KG1 (cell line): ENCODE measurements at regions not wholly inside any gene's neighbourhood (a gene's known extent, or its start where the extent isn't known, plus 50 kb on each side); places are given as distances from the start of the nearest gene placed in this dataset.
"Not testable (repeated sequence)": the region's sequence is repeated elsewhere in the genome, so short reads cannot be mapped to it uniquely, and the experiment has no call there.

Experiments
- DNase-seq: peaks from one replicate; lab custom pipeline; 2025; lab: John Stamatoyannopoulos, UW

- no peak for DNase-seq
Observed at GRCh38 chr11:11003226-11003625, 145.4 kb upstream of the ZBED5 start.

DNA sequence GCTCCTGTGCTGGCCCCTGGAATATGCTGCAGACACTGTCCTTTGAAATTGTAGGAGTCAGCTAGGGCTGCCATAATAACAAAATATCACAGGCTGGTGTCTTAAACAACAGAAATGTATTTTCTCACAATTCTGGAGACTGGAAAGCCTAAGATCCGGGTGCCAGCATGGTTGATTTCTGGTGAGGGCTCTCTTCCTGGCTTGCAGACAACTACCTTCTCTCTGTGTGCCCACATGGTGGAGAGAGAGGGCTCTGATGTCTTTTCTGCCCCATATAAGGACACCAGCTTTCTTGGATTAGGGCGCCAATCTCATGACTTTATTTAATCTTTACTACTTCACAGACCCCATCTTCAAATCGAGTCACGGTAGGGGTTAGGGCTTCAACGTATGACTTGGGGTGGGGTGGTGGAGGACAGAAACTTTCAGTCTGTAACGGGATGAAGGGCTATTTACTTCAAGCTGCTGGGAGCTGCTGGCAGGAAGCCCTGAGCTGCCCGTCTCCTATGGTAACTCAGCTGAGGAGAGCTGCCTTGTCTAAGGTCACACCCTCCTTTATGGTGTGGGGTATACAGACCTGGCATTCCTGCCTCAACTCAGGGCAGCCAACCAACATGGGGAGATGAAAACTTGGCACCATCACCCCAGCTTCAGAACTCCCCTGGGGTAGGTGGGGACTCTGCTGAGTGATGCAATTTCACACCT lies 142.9 kb upstream of the ZBED5 start:
- DNase-seq, result no peak

DNA sequence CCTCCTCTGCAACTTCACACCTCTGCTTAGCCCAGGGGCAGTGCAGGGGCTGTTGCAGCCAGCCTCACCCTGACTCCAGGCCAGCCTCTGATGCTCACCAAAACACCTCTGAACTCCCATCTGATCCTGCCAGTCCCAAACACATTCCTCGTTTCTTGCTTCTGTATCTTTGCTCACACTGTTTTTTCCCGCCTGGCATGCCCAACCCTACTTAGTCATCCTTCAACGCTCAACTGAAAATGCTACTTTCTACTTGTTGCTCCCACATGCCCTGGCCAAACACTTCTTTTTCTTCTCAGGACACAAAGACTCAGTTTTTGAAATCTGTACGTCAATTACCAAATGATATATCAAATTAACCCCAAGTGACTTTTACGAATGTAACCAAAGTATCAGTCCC lies 140.8 kb upstream of the ZBED5 start:
- no peak for DNase-seq

DNA sequence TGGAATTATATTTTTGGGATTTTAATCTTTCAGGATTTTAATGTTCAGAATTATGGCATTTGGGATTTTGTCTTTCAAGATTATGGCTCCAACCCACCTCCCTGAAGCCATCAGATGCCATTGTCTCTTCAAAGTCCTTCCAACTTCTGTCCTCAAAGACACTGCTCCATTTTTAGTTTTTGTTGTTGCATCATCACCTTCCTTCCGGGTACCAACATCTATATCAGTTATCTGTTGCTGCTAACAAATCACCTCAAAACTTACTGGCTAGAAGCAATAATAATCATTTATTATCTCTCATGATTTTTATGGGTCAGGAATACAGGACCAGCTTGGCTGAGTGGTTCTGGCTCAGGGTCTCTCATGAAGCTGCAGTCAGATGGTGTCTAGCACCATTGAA lies 138.8 kb upstream of the ZBED5 start:
- DNase-seq, result no peak

- DNase-seq, result no peak
Observed at GRCh38 chr11:10993640-10994039, 135.8 kb upstream of the ZBED5 start.

GRCh38 chr11:10993186-10993585 lies 135.3 kb upstream of the ZBED5 start:
- DNase-seq, result no peak

DNA sequence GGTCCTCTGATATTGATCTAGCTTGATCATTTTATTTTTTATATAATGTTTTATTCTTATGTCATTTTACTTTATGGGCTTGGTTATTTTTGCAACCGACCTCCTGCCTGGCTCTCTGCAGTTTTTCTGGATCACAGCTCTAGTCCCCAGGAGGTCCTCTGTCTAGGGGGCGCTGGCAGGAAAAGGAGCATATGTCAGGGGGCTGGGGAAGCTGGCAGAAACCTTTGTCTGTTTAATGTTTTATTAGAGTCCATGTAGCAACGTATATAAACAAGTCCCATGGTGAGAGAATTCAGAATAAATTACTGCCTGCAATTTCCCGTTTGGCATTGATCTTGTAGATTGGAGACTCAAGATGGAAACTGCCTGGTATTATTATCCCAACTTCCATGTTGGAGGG lies 133.5 kb upstream of the ZBED5 start:
- DNase-seq, result no peak

DNA sequence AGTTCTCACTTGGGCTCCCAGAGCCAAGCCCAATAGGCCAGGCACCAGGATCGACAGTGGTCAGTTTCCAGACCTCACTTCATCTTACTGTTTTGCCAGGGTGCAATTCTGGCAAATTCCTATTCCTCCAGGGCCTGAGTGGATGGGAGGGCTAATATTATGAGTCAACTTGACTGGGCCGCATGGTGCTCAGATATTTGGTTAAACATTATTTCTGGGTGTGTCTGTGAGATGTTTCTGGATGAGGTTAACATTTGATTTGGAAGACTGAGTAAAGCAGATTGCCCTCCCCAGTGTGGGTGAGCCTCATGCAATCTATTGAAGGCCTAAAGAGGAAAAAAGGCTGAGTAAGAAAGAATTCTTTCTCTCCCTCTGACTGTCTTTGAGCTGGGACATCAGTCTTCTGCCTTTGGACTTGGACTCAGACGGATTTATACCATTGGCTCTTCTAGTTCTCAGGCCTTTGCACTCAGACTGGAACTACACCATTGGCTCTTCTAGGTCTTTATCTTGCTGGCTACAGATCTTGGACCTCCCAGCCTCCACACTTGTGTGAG lies 132.9 kb upstream of the ZBED5 start:
- no peak for DNase-seq

DNA sequence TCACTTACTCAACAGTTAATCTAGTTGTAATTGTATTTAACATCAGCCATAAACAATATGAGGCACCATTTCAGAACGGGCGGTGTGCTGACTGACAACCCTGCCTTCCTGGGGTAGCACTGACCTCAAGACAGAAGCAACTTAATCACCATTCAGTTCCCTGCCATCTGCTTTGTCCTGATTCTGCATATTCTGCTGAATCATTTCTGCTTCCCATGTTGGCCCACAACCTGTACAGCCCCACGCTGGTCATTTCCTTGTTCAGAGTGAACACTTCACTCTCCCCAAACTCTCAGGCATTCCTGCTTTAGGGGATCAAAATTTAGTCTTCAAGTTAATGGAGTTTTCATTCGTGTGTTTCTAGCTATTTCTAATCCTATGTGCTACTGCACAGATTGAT lies 132.3 kb upstream of the ZBED5 start:
- no peak for DNase-seq

DNA sequence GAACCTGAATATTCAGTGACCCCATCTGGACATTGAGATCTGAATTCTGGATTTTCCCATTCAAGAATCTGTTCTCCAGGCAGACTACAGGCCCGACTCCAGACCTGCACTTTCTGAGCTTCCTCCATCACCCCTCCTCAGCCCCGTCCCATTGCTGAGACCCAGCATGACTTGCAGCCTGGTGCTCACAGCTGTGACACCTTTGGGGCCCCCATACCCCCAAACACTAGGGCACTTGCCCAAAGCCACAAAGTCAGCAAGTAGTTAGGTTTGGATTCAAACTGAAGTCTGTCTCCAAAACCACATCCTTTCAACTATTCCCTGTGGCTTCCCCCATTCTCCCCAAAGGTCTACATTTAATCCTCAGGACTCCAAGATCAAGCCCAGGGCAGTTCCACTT lies 128.2 kb upstream of the ZBED5 start:
- no peak for DNase-seq

- no peak for DNase-seq
Observed at GRCh38 chr11:10984742-10985141, 126.9 kb upstream of the ZBED5 start.

- DNase-seq, result no peak
Observed at GRCh38 chr11:10984250-10984649, 126.4 kb upstream of the ZBED5 start.

DNA sequence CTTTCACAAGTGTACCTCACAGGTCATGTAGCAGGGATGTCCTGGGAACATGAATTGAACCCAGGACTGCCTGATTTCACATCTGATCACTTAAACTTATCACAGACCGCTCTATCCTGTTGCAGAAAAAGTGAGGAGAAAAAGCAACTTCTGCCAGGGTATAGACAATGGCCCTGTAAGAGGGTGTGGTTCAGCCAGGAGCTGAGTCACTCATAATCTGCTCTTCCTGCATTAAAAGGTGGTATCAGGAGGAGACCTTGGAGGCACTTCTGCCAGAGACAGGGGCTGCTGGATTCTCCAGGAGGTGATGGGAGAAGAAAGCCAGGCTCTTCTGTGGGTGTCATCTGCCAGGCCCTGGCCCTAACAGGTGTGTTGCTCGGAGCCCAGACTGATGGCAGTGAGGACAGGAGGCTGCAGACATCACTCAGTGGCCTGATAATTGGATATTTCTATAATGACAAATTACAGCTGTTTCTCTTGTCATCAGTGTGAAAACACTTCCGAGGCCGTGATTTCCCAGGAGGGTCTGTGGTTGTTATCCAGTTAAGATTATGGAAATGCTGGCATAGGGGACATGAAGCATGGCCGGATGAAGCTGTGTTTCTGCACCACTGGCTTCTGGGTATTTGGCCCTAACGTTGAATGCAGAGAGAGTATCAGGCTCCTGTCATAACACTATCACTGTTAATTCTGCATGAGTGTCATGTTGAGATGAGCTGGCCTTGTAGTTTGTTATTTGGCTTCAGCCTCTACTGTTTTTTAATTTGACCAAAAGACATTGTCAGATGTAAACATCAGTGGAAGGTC lies 125.1 kb upstream of the ZBED5 start:
- no peak for DNase-seq

- DNase-seq, result peak; percentile 21
Observed at GRCh38 chr11:10979529-10979928, 121.7 kb upstream of the ZBED5 start.

DNA sequence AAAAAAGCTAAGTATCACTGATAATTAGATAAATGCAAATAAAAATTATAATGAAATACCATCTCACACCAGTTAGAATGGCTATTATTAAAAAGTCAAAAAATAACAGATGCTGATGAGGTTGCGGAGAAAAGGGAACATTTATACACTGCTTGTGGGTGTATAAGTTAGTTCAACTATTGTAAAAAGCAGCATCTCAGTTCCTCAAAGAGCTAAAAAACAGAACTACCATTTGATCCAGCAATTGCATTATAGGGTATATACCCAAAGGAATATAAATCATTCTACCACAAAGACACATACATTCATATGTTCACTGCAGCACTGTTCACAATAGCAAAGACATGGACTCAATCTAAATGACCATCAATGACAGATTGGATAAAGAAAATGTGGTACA lies 120.3 kb upstream of the ZBED5 start:
- no peak for DNase-seq

- DNase-seq, result no peak
Observed at GRCh38 chr11:10975287-10975721, 117.5 kb upstream of the ZBED5 start.

DNA sequence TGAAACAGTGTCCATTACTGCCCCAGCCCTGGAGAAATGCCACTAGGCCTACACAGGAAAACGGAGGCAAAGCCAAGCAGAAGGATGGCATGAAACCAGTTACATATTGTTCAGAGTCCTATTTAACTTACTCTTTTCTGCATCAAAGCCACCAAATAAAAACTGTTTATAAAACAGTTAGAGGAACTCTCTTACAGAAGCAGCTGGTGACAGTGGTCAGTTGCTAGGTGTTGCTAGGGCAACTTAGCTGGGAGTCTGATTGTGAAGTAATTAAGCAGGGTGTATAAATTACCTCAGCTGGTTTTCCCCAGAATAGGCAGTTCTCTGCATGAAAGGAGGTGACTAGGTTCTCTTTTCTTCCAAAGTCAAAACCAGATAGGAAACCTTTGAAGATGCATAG lies 115.6 kb upstream of the ZBED5 start:
- DNase-seq, result no peak

GRCh38 chr11:10970926-10971325 lies 113.1 kb upstream of the ZBED5 start:
- DNase-seq, result no peak

GRCh38 chr11:10969387-10969786 lies 111.5 kb upstream of the ZBED5 start:
- DNase-seq, result no peak

DNA sequence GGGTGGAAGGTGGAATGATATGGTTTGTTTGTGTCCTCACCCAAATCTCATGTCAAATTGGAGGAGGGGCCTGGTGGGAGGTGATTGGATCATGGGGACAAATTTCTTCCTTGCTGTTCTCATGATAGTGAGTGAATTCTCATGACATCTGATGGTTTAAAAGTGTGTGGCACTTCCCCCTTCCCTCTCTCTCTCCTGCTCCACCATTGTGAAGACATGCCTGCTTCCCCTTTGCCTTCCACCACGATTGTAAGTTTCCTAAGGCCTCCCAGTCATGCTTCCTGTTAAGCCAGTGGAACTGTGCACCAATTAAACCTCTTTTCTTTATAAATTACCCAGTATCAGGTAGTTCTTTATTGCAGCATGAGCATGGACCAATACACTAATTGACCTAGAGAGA lies 99.0 kb upstream of the ZBED5 start:
- DNase-seq, result not testable (repeated sequence)

GRCh38 chr11:10955616-10956015 lies 97.8 kb upstream of the ZBED5 start:
- DNase-seq, result no peak

DNA sequence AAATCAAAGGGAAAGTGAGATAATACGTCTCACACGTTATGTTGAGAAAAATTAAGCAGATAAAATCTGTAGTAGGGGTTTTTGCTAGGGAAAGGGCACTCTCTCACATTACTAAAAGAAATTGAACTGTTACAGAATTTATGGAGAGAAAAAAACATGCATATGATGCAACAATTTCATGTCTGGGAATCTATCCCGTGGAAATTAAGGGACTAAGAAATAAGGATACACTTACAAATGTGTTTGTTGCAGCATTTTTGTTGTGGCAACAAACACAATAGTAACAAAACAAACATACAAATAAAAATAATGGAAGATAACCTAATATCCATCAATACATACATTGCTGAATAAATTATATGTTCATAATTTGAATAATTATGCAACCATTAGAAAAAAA lies 96.3 kb upstream of the ZBED5 start:
- no peak for DNase-seq

DNA sequence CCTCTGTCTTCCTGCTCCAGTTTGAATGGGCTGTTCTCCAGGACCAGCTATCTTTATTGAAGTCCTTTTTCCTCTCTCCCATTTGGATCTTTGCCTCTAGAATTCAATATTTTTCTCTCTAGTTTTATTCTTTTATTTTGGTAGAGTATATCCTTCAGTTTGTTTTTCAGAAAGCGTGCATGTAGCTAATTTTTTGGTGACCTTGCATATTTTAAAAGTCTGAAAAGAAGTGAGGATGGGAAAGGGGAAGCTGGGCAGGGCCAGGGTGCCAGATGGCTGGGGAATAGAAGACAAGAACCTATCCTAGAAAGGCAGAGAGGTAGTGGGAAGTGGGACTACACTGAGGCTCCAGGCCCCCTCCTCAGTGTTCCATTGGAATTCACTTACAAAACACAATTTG lies 95.0 kb upstream of the ZBED5 start:
- DNase-seq, result no peak
